COR-L47 (cell line): ENCODE measurements at regions not wholly inside any gene's neighbourhood (a gene's known extent, or its start where the extent isn't known, plus 50 kb on each side); places are given as distances from the start of the nearest gene placed in this dataset.

Source experiments
- DNase-seq: peaks from one replicate; lab custom pipeline; 2025; lab: John Stamatoyannopoulos, UW

DNA sequence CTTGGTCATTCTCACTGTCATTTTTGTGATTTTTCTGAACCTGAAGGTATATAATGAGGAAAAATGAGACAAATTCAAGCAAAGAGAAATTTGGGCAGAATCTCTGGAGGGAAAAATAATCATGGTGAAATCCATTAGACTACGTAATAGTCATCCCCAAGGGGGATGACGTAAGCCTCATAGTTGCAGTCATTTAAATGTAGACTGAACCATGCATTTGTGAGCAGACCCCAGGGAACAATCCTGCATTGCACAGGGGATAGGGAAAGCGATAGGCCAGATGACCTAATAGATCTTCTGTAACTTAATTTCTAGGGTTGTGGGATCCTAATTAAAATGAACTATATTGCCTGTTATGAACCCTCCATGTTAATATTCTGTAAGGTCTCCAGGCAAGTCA is 167.4 kb upstream of the C1orf21 start:
- DNase-seq, result no peak

DNA sequence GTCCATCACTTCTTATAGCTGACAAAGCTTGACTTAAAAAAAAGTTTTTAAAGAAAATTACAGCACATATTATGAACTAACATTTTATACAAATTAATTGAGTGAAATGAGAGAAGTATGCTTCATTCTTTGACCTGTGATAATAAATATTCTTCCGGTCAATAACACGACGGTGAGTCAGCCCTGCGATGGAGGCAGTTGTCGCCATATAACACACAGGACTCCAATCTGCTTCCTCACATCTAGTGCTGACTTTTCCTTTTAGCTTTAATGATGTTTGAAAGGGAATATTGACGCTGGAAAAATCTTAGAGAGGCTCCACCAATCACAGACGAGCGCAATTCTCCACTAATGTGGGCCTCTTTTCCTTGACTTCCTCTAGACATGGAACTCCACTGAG is 166.9 kb upstream of the C1orf21 start:
- DNase-seq, result no peak

DNA sequence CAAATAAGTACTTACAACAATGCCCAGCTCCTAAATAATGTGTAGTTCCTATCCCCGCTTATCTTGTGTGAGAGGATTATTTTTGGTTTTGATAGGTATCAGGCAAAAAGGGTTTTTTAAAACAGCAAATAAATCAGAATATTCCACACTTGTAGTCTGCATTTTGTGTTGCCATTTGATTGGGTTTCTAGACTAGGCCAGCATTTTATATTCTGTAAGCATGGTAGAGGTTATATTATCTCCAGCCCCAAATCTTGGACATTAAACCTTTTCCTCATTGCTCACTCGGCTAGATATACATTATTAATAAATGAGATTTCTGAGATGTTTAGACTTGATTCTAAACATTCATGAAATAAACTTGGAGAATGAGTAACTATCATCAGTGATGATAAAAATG is 165.7 kb upstream of the C1orf21 start:
- no peak for DNase-seq

DNA sequence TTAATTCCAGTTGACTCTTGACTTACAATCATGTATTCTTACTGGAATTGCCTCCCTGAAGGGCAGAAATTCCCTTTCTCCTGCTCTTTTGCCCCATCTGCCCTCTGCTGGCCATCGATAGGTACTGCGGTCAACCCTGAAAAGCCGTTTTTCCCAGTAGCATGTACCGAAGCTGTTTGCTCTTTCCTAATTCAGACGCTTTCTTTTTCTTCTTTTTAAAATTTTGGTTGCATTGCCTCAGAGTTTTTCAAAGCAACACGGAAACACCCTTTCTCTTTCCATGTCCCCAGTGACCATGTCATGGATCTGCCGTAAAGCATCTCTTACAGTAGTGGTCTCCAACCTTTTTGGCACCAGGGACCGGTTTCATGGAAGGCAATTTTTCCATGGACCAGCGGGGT is 164.2 kb upstream of the C1orf21 start:
- DNase-seq, result no peak

DNA sequence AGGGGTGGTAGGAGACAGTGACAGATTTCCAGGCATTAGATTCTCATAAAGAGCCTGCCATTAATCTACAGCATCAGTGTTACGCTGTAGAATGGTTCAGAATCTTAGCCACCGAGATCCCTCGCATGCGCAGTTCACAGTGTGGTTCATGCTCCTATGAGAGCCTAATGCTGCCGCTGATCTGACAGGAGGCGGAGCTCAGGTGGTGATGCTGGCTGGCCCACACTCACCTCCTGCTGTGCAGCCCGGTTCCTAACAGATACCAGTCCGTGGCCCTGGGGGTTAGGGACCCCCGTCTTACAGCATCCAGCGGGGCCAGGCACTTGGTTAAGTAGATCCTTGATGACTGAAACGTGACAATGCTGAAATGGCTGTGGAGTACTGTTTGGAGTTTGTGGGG is 163.6 kb upstream of the C1orf21 start:
- DNase-seq, result no peak

DNA sequence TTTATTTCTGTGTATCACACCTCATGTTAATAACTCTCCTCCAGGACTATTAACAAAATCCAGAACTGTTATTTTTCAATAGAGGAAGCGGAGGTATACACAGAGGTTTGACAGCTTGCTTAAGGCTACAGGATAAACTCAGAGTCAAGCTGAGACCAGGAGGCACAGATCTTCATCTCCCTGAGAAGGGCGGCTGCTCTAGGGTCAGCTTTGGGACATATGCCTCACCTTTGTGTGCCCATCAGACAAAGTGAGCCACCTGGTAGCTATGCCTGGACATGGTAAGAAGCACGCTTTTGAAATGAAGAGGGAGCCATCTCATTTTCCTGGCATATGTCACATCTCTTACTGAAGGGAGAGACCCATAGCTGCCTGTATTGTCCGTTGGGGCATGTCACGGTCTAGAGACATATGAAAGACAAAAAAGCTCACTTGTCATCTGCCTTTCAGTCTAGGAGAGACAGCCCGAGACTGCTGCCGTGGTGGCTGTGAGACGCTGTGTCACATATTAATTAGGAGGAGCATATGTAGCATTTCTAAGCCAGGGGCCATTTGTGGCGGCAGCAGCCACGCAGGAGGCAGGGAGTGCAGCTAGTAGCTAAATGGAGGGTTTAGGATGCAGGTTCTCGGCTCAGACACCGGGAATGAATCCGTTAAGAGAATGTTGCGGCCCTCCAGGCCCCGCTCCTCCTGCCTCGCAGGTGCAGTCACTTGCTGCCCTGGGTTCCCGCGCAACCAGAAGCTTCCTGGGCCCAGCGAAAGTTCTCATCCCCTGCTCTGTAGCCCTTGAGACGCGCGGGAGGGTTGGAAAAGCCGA is 161.3 kb upstream of the C1orf21 start:
- DNase-seq, result no peak

DNA sequence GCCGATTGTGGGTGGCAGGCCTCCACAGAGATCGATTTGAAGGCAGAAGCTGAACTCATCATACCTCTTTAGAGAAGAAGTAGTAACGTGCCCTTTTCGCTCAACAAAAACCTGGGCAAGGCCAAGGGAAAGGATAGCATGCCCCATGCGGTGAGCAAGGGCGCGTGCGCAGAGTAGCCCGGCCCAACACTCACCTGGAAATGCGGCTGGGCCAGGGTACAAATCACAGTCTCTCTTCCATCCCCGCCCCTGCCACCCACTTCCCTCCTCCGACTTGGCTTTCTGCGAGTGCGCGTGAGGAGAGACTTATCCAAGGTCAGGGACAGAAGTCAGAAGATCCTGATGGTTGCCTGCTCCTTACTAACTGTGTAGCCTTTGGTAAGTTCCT is 160.7 kb upstream of the C1orf21 start:
- no peak for DNase-seq

DNA sequence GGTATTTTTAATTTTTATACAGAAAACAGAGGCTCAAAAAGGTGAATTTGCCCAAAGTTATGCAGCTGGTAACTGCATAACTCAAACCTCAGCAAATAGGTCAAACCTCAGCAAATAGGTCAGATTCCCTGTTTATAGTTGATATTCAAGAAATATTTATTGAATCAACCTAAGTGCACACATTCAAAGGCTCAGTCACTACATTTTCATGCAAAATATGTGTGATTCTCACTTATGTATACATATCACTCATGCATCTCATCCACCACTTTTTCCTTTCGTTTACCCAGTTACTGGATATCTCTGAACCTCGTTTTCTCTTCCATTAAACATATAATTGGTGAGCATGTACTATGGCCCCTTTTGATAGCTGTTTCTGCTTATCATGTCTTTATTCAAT is 158.3 kb upstream of the C1orf21 start:
- no peak for DNase-seq

DNA sequence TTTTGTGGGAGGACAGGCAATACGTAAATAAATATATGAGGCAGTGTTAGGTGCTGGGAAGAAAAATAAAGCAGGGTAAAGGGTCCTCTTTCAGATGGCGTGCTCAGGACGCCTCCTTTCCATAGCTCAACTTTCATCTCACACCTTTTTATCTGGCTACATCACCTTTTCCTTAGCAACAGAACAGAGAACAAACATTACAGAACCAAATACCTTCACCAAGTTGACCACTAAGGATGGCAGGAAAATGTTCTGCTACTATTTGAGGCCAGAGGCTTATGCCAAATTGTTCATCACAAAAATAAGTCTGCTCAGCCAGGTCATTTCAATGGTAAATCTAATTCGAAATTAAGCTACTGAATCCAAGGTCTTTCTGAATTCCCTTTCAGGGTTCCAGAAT is 149.2 kb upstream of the C1orf21 start:
- no peak for DNase-seq

DNA sequence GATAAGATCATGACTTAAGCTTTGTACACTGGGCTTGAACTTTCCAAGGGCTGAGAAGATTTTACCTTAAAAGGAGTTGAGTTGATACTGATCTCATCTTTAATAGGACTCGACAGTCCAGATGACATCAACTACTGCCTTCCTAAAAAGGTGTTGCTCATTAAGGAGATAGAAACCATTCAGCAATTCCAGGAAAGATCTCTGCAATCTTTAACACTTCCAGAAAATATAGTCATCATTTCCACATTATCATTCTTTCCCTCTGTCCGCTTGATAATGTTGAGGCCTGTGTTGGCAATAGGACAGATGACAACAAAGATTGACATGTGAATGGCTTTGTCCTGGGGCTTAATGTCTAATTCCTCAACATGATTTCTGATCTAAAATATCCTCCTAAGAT is 145.4 kb upstream of the C1orf21 start:
- DNase-seq, result no peak

DNA sequence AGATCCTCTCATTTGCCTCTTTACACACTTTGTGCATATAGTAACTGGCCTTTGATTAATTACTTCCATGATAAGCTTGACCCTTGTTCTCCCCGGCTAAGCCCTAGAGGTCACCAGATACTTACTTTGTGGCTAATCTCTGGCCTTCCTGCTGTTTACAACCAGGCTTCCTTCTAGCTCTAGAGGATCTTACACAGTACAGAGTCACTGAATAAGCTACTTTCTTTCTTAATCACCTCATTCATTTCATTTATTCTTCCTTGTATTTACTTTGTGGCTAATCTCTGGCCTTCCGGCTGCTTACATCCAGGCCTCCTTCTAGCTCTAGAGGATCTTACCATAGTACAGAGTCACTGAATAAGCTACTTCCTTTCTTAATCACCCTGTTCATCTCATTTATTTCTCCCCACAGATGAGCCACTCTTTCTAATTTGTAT is 144.3 kb upstream of the C1orf21 start:
- no peak for DNase-seq

DNA sequence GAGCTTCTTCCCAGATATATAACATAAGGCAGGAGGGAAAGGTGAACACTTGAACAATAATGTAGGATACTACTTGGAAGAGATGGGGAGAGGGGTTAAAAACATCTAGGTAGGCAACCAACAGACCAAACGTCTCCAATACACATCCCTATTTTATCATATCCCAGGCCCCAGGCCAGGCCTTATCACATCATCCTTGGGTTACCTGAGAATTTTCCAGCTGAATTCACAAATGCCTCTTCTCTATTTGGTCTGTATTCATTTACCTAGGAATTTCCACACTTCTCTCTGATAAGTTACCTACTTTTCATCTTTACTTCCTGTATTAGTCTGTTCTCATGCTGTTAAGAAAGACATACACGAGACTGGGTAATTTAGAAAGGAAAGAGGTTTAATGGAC is 141.9 kb upstream of the C1orf21 start:
- DNase-seq, result no peak

DNA sequence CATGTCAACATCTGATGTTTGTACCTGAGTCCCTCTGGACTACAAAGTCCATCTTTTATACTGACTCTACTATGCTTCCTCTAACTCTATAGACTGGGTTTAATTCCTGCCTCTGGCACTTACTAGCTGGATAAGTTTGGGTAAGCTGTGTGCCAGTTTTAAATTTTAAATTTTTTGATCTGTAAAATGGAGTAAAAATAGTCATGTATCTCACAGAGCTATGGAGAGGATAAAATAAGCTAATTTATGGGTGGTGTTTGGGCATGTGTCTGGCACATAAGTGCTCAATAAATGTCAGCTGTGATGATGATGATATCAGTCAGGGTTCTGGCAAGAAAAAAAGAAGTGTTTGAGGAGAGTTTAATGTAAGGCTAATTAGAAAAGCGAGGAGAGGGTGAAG is 139.2 kb upstream of the C1orf21 start:
- DNase-seq, result no peak

DNA sequence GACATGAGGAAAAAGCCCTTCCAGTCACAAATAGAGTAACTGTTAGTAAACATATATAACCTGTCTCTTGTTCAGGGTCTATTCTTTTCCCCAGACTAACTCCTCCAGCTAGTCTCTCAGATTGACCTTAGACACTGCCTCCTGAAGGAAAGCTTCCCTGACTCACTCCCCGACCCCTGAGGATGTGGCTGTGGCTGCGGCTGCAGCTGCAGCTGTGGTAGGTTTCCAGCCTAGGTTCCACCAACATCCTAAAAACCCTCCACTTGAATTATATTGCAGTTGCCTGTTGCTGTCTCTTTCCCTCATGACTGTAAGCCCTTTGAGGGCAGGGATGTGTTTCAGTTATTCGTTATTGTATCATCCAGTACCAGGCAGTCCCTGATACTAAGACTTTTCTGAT is 132.9 kb upstream of the C1orf21 start:
- DNase-seq, result no peak

DNA sequence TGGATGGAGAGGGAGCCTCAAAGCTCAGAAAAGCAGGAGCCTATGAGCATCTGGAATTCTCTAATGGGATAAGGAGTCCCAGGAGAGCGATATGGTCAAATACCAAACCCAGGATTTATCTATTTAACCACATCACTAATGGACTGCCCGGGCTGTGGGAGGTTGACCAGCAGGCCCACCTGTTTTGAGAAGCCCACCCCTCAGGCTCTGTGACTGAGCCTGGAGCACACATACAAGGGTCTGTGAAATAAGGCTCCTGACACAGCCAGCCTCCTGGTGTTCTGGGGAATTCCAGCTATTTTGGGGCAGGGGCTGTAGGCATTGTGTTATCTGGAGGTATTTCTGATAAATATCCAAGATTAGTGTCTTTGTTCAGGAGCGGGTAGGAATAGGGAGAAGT is 132.0 kb upstream of the C1orf21 start:
- DNase-seq, result no peak

DNA sequence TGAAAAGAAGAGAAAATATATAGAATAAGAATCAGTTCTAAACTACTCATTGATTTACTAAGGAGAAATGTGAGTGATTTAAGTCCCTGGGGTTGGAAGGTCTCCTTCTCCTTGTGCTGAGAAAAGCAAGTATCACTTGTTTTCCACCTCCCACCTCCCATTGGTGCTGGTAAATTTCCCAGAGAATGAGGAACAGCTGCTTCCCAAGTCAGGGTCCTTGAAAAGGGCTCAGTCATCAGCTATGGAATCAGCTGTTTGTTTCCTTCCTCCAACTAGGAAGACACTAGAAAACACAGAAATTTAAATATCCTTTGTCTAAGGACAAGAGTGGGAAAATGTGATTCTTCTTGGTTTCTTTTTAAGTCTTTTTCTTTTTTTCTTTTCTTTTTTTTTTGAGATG is 131.3 kb upstream of the C1orf21 start:
- no peak for DNase-seq

DNA sequence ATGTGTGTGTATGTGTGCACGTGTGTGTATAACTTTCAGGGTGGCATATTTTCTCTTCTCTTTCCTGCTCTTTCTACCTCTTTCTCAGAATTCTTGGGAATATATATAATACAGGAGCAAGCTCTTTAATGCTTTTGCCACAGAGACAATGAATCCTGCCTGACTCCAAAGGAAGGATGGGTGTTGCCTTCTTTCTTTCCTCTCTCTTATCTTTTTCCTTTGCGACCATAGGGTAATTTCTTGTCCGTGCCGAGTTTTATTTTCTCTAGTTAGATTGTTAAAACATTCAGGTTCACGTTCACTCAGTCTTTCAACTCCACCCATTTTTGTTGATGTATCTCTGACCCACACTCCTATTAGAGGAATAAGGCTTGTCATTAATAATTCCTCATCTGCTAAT is 129.0 kb upstream of the C1orf21 start:
- no peak for DNase-seq

DNA sequence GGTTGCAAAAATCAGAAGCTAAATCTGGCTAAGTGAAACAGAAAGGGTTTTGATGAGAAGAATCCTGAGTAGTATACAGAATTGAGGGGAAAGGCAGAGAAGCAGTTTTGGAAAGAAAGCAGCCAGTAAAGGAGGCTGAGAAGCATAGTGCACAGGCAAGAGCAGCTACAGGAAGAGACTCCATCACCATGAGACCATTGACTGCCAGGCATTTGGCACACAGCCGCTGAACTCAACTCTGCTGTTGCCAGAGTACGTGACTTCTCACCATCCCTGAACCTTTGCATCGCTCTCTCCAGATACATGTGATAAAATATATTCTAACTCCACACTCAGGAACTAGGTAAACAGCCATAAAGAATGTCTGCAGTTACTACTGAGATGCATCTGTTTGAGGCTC is 128.3 kb upstream of the C1orf21 start:
- DNase-seq, result no peak

DNA sequence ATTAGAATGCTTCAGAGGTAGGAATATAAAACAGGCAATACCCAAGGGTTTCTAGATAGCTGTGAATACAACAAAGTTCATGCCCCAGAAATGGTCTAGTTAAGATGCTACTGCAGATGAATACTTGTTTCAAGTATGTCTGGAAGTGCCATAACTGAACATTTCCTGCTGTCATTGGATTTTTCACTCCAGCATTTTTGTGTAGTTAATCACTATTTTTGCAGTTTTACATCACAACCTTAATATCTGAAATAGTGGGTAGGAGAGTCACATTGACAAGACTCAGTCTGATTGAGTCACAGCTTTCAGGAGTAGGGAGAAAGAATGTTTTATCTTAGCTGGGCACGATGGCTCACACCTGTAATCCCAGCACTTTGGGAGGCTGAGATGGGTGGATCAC is 126.4 kb upstream of the C1orf21 start:
- DNase-seq, result no peak

DNA sequence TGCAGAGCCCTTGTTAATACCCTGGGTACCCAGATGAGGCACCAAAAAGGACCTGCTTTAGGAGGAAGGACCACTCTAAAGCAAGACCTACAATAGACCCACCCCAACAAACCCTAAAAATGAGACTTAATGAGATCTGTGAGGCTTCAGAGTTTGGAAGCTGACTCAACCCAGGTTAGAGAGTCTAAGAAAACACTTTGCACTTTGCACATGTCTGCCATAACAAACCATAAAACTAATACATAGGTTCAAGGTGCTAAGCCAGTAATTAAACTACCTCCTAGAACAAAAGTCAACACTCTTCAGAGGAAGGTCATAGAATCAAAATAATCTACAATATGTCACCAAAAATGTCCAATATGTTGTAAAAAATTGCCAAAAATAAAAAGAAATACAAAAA is 124.7 kb upstream of the C1orf21 start:
- DNase-seq, result no peak

DNA sequence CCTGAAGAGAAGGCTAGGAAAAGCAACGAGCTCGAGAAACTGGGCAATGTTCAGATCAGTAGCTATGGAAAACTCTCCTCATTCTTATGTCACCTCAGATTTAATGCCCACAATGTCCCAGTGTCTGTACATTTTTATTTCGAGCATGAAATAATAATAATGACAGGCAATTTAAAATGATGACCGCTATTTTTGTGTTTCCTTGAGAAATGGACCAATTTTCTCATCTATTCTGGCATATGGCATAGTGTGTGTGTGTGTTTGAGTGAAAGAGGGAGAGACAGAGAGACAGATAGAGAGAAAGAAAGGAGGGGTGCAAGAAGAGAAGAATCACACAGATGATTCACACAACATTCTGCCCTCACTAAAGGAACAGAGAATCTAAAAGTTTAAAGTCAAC is 119.1 kb upstream of the C1orf21 start:
- DNase-seq, result no peak

DNA sequence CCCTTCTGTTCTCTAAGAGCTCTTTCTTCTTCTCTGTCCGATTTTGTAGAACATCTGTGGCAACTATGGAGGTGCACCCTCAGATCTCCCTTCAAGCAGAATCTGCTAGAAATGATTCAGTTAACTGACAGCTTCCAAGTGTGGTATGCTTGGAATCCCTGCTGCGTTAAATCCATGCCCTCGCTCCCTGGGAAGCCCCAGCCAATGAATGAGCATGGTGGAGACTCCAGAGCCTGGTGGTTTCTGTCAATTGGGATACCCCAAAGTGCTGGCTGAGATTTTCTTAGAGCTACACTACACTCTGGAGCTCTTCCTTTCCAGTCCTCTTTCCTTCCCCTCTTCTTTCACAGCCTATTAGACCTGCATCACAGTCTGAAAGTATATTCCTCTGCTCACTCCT is 116.3 kb upstream of the C1orf21 start:
- DNase-seq, result no peak

DNA sequence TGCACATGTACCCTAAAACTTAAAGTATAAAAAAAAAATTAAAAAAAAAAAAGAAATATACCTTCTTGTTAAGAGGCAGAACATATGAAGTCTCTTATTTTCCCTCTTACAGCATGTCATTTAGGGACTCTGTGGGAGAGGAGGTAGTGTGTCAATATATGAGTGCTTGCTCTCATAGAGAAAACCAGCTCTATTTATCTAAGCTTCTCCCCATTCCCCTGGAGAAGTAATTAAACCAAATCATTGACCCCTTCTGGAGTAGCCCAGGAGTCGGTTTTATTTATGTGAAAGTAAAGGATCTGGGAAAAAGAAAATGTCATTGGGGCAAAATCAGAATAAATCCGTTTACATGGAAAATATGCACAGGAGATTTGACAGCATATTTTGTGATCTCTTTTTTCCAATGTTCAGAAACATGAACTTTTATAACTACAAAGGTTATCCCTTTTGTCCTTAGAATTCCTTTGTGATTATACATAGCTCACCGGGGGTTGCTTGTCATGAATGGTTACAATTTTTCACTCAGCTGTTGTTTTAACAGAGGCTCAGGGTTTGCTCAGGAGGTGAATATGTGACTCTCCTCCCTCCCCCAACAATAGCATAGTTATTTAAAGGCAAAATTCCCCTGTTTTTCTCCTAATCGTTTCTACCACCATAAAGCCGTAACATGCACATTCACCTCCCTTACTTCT is 114.5 kb upstream of the C1orf21 start:
- peak; percentile 4 for DNase-seq

DNA sequence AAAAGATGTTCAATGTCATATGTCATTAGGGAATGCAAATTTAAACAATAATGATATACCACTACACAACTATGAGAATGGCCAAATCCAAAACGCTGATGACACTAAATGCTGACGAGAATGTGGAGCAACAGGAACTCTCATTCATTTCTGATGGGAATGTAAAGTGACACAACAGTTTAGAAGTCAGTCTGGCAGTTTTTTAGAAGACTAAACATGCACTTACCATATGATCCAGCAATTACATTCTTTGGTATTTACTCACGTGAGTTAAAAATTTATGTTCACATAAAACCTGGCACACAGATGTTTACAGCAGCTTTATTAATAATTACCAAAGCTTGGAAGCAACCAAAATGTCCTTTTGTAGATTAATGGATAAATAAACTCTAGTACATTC is 110.4 kb upstream of the C1orf21 start:
- no peak for DNase-seq
